Mucosa of descending colon (tissue), 3 donors: ENCODE measurements at regions not wholly inside any gene's neighbourhood (a gene's known extent, or its start where the extent isn't known, plus 50 kb on each side); places are given as distances from the start of the nearest gene placed in this dataset.

Source experiments
- ATAC-seq: fragments of 200-7000 bp; cut with Tn5 transposase; one replicate; pipeline ENCODE4 v1.9.1; 2020; ENCODE audit warnings: mild to moderate bottlenecking, moderate library complexity
- DNase-seq, 3 donors: peaks; one replicate each; pipeline ENCODE4 v3.0.0-alpha.2; 2020
- H3K36me3 ChIP-seq: fragments of 200-600 bp; one replicate; pipeline ENCODE4 v1.8.0; 2021; ENCODE audit warnings: low read depth, mild to moderate bottlenecking
- H3K4me1 ChIP-seq: fragments of 200-600 bp; one replicate; pipeline ENCODE4 v1.8.0; 2021; ENCODE audit warnings: low read depth, mild to moderate bottlenecking
- H3K4me3 ChIP-seq: fragments of 200-600 bp; one replicate; pipeline ENCODE4 v1.8.0; 2021; ENCODE audit warnings: mild to moderate bottlenecking
- H3K9me3 ChIP-seq: fragments of 200-600 bp; one replicate; pipeline ENCODE4 v1.8.0; 2021; ENCODE audit warnings: mild to moderate bottlenecking
- intact Hi-C, 2 donors: fragments of 100-400 bp; cut with DNase I in 1 of 2; cut with micrococcal nuclease in 1 of 2; formaldehyde crosslinking; loops; one replicate each; pipeline versions ENCODE4 v1.11.0 to v1.11.1; 2022; cut with DNase I, micrococcal nuclease
- TF ChIP-seq, protein P1 (sequence below): fragments of 200-600 bp; IDR thresholded peaks from one replicate; pipeline ENCODE4 v1.8.0; 2022; ENCODE audit warnings: antibody characterized with exemption, mild to moderate bottlenecking
- donor health status: DM: no; HTN: no; CAD: no; lungs with moderate emphysema.
- donor health status: DM: no; HTN: no; CAD: no.
- donor health status: DM: no; HTN: yes; CAD: no.

DNA sequence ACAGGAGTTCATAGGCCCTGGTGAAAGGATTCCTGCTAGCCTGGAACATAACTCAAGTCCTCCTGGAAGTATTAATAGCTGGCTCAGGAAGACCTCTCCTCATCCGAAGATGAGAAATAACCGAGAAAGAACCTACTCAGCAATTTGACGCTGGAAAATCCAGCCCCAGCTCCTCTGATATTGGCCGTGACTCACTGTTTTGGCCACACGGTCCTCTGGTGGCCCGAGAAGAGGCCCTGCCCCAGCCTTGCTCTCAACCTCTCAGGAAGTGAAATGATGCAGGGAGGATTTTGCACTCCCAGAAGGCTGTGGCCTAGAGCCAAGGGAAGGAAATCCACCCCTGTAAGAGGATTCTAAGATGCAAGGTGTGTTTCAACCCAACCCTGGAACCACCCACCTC lies 121.6 kb downstream of the MTPAP start:
- Histone ChIP-seq H3K9me3 (no peaks in the 10 kb centered on the region), H3K4me3 (no peak overlapping the region), H3K36me3 (no peaks in the 10 kb centered on the region), H3K4me1 (no peaks in the 10 kb centered on the region)
- intact Hi-C loops = no loop called here
- DNase-seq (no peak), ATAC-seq (no peak)
- TF ChIP-seq, protein P1, sequence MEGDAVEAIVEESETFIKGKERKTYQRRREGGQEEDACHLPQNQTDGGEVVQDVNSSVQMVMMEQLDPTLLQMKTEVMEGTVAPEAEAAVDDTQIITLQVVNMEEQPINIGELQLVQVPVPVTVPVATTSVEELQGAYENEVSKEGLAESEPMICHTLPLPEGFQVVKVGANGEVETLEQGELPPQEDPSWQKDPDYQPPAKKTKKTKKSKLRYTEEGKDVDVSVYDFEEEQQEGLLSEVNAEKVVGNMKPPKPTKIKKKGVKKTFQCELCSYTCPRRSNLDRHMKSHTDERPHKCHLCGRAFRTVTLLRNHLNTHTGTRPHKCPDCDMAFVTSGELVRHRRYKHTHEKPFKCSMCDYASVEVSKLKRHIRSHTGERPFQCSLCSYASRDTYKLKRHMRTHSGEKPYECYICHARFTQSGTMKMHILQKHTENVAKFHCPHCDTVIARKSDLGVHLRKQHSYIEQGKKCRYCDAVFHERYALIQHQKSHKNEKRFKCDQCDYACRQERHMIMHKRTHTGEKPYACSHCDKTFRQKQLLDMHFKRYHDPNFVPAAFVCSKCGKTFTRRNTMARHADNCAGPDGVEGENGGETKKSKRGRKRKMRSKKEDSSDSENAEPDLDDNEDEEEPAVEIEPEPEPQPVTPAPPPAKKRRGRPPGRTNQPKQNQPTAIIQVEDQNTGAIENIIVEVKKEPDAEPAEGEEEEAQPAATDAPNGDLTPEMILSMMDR = no peak

DNA sequence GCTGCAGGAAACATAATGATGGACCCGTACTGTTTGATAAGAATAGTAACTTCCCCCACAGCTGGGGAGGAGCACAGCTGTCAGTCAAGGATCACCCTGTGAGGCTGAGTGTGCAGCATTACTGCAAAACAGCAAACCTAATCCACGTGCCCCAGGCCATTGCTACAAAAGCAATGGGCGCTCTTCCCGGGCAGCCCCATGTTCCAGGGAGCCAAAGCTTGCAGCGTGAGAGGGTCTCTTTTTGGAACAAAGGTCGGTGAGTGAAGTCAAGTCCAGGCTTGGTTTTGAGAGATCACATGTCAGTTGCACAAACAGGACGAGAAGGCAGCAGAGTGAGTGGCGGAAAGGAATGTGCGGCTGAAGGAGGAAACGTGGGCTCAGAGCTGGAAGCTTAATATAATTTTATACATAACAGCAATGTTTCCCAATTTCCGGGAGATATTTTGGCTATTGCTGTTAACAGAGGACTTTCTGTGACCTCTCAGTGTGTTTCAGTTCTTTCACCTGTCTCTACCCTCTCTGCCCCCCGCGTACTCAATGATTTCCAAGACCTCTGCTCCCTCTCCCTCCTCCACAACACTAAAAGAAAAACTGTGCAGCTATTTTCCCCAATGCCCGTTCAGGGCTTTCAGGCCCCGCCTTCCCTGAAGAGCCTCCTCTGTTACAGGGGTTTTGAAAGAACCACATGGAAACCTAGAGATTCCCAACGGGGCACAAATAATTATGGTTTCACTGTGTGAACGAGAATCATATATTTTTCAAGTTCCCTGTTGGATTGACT lies 128.9 kb downstream of the MTPAP start:
- no peak for DNase-seq
- ATAC-seq = no peak
- Histone ChIP-seq H3K4me3 (no peak overlapping the region), H3K36me3 (no peaks in the 10 kb centered on the region), H3K4me1 (no peaks in the 10 kb centered on the region), H3K9me3 (no peaks in the 10 kb centered on the region)
- intact Hi-C loops = no loop called here
- TF ChIP-seq, protein P1 = no peak

DNA sequence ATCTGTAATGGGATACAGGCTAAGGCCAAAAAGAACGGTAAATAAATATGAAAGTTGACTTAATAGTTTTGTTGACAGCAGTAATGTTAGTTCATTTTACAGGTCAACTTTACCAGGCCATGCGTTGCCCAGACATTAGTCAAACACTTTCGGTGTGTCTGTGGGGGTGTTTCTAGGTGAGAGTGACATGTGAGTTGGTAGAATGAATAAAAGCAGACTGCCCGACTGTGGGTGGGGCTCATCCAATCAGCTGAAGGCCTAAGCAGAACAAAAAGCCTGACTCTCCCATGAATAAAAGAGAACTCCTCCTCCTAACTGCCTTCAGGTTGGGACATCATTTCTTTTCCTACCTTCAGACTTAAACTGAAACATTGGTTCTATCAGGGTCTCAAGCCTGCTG lies 132.3 kb downstream of the MTPAP start:
- DNase-seq (no peak), ATAC-seq (no peak)
- Histone ChIP-seq H3K36me3 (no peaks in the 10 kb centered on the region), H3K4me1 (no peaks in the 10 kb centered on the region), H3K4me3 (no peak overlapping the region), H3K9me3 (no peaks in the 10 kb centered on the region)
- intact Hi-C loops = no loop called here
- TF ChIP-seq, protein P1 = no peak

DNA sequence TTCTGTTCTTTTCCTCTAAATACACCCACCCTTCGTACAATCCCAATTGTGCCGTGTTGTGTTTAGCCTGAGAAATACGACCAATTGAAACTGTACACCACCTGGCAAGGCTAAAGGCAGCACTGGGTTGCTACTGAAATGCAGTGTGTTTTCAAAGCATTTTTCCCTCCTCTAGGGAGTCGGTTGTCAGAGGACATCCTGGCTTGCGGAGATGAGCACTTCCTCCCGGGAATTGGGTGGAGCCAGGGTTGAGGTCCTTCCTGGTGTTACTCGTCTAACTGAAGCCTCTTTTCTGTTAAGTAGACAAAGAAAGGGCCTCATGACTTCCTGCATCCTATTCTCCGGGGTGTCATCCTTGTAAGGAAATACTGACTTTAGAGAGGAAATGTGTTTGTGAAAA lies 133.5 kb downstream of the MTPAP start:
- no peak overlapping the region for H3K4me3 ChIP-seq
- no peaks in the 10 kb centered on the region for H3K9me3 ChIP-seq
- H3K4me1 ChIP-seq = no peaks in the 10 kb centered on the region
- H3K36me3 ChIP-seq = no peaks in the 10 kb centered on the region
- DNase-seq (no peak), ATAC-seq (no peak)
- intact Hi-C loops = no loop called here
- TF ChIP-seq, protein P1 = no peak

DNA sequence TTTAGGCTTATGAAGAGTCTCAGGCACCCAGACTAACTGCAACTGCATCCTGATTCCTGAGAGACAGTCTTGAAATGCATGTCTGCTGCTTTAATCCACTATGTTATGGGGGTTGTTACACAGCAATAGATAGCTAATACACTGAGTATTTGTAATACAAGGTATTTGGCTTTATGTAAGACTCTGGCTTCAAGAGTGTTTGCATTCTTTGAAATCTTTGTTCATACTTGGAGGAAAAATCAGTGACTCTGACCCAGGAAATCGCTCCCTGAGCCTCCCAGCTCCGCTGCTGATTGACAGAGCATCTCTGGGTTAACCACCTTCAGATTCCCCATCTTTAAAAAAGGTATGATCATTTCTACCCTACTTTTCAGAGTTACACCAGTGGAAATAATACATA lies 133.9 kb downstream of the MTPAP start:
- intact Hi-C loops = no loop called here
- Histone ChIP-seq H3K36me3 (no peaks in the 10 kb centered on the region), H3K9me3 (no peaks in the 10 kb centered on the region), H3K4me3 (no peak overlapping the region), H3K4me1 (no peaks in the 10 kb centered on the region)
- ATAC-seq = no peak
- DNase-seq = no peak
- TF ChIP-seq, protein P1 = no peak
